Transverse colon (tissue), 4 donors: ENCODE measurements at regions not wholly inside any gene's neighbourhood (a gene's known extent, or its start where the extent isn't known, plus 50 kb on each side); places are given as distances from the start of the nearest gene placed in this dataset.

Source experiments
- CTCF ChIP-seq, 5 experiments: fragments of 200-600 bp in 3 of 5; fragments of 450-650 bp in 2 of 5; sonication (generic) in 3 of 5; IDR thresholded peaks; 1 replicate in 2 of 5; 2 replicates in 3 of 5; pipeline ENCODE4 v1.5.1; 2016 to 2017; ENCODE audit warnings: antibody characterized with exemption in 5 of 5, inconsistent platforms in 3 of 5, mild to moderate bottlenecking in 2 of 5, moderate library complexity in 1 of 5
- POLR2A ChIP-seq: fragments of 450-650 bp; IDR thresholded peaks from one replicate; pipeline ENCODE4 v1.6.1; 2016; ENCODE audit warnings: antibody characterized with exemption, mild to moderate bottlenecking, moderate library complexity
- POLR2AphosphoS5 ChIP-seq, 3 donors: sonication (generic); formaldehyde crosslinking; IDR thresholded peaks; one replicate each; pipeline ENCODE4 v1.6.1; 2016; ENCODE audit warnings: antibody characterized with exemption in 3 of 3

DNA sequence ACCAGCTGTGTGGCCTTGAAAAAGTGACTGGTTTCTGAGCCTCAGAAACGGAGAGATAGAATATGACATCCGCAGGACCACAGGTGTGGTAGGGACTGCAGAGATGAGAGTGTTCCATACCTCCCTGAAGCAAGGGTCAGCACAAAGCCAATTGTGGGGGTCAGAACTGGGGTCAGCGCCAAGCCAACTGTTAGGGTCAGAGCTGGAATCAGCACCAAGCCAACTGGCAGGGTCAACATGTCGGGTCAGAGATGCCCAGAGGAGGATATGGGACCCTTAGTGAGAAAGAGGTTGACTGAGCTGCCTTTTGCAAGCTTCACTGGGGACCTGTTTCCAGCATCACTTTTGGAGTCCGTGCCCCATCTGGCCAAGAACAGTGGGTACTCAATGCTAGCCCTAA, 93.9 kb downstream of the MATN1 start:
- TF ChIP-seq CTCF (IDR thresholded peaks at IDR 0.05) (no peak), POLR2A (no peak), POLR2AphosphoS5 (IDR thresholded peaks at IDR 0.05) (no peak)
